ENCODE measurements at regions not wholly inside any gene's neighbourhood (a gene's known extent, or its start where the extent isn't known, plus 50 kb on each side); places are given as distances from the start of the nearest gene placed in this dataset.

GRCh38 chr7:85535974-85536729 is 349.3 kb upstream of the SEMA3D start (continued):
- TF ChIP-seq CTCF (IDR thresholded peaks at IDR 0.05; ENCODE audit: control extremely low read depth in 1 of 3, insufficient read depth in 1 of 3, low read depth in 1 of 3, low read length in 3 of 3) (no peak), SIRT6 (IDR thresholded peaks at IDR 0.05; ENCODE audit: low read length) (no peak), NRF1 (IDR thresholded peaks at IDR 0.05; ENCODE audit: low read depth, low read length) (no peak)

All from H1 (cell line).